Nephron (organoid): ENCODE measurements at regions not wholly inside any gene's neighbourhood (a gene's known extent, or its start where the extent isn't known, plus 50 kb on each side); places are given as distances from the start of the nearest gene placed in this dataset.

Experiments used
- H3K27ac Mint-ChIP-seq, 3 experiments: 2 replicates each; pipeline ENCODE4 v1.8.0; 2020; ENCODE audit warnings: mixed read lengths in 3 of 3, mild to moderate bottlenecking in 2 of 3, moderate library complexity in 1 of 3
- H3K27me3 Mint-ChIP-seq: 2 replicates; pipeline ENCODE4 v1.8.0; 2021; ENCODE audit warnings: low read depth, mild to moderate bottlenecking, moderate library complexity, mixed read lengths
- H3K36me3 Mint-ChIP-seq: 2 replicates; pipeline ENCODE4 v1.8.0; 2020; ENCODE audit warnings: low read depth, mixed read lengths
- H3K4me1 Mint-ChIP-seq: 2 replicates; pipeline ENCODE4 v1.8.0; 2020; ENCODE audit warnings: mixed read lengths
- H3K4me3 Mint-ChIP-seq, 3 experiments: 2 replicates each; pipeline ENCODE4 v1.8.0; 2020; ENCODE audit warnings: mild to moderate bottlenecking in 3 of 3, mixed read lengths in 3 of 3, moderate library complexity in 2 of 3
- H3K9me3 Mint-ChIP-seq: 2 replicates; pipeline ENCODE4 v1.8.0; 2020; ENCODE audit warnings: mixed read lengths
- TF ChIP-seq, protein P1 (sequence below), 3 experiments: fragments of 200-600 bp; sonication (generic); IDR thresholded peaks; one replicate each; pipeline ENCODE4 v1.5.0; 2021; ENCODE audit warnings: antibody characterized with exemption in 3 of 3; ENCODE audit not compliant: unreplicated experiment in 3 of 3

- Mint-ChIP-seq H3K36me3 (no peaks in the 10 kb centered on the region), H3K4me3 (no peak overlapping the region), H3K27ac (no peak overlapping the region), H3K4me1 (peaks cover 7% of the 10 kb centered on the region), H3K27me3 (no peaks in the 10 kb centered on the region), H3K9me3 (no peaks in the 10 kb centered on the region)
- TF ChIP-seq, protein P1, sequence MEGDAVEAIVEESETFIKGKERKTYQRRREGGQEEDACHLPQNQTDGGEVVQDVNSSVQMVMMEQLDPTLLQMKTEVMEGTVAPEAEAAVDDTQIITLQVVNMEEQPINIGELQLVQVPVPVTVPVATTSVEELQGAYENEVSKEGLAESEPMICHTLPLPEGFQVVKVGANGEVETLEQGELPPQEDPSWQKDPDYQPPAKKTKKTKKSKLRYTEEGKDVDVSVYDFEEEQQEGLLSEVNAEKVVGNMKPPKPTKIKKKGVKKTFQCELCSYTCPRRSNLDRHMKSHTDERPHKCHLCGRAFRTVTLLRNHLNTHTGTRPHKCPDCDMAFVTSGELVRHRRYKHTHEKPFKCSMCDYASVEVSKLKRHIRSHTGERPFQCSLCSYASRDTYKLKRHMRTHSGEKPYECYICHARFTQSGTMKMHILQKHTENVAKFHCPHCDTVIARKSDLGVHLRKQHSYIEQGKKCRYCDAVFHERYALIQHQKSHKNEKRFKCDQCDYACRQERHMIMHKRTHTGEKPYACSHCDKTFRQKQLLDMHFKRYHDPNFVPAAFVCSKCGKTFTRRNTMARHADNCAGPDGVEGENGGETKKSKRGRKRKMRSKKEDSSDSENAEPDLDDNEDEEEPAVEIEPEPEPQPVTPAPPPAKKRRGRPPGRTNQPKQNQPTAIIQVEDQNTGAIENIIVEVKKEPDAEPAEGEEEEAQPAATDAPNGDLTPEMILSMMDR (IDR thresholded peaks at IDR 0.05; ENCODE audit: unreplicated experiment in 3 of 3): no peak
Observed at GRCh38 chr18:41617647-41618046, 337.4 kb upstream of the PIK3C3 start.

DNA sequence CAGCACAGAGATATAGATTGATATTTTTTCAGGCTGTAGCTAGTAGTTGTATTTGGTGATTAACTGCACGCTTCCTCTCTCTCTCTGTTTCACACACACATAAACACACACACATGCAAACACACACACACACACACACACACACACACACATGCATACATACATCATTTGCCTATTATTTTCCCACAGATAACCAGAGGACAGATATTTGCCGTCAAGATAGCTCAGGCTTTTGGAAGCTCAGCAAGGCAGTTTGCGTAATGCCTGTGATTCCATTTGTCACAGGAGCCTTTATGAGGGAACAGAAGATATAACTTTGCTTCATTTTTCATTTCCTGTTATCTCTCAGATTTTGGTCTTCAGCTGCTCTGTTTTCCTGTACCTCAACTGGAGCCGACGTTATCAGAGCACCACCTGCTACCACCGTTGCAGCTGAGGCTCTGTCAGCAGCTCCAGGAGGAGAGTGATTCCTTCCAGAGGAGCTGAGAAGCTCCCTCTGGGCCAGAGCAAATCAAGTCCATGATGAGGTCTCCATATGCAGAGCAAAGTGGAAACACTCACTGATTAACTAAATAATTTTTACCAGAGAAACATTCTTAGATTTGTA lies 341.9 kb upstream of the PIK3C3 start:
- H3K36me3 Mint-ChIP-seq: peaks cover 5% of the 10 kb centered on the region
- peaks cover 6% of the 10 kb centered on the region for H3K4me1 Mint-ChIP-seq
- TF ChIP-seq, protein P1 (IDR thresholded peaks at IDR 0.05; ENCODE audit: unreplicated experiment in 3 of 3): no peak
- no peak overlapping the region for H3K27ac Mint-ChIP-seq
- no peaks in the 10 kb centered on the region for H3K27me3 Mint-ChIP-seq
- H3K9me3 Mint-ChIP-seq: peaks cover 7% of the 10 kb centered on the region
- H3K4me3 Mint-ChIP-seq: no peak overlapping the region

- peak overlapping the region in 1 of 3 experiments; percentile 87 for H3K27ac Mint-ChIP-seq
- TF ChIP-seq, protein P1 (IDR thresholded peaks at IDR 0.05; ENCODE audit: unreplicated experiment in 3 of 3): no peak
- no peak overlapping the region for H3K4me3 Mint-ChIP-seq
- H3K4me1 Mint-ChIP-seq: no peaks in the 10 kb centered on the region
- peaks cover 5% of the 10 kb centered on the region for H3K36me3 Mint-ChIP-seq
- no peaks in the 10 kb centered on the region for H3K27me3 Mint-ChIP-seq
- H3K9me3 Mint-ChIP-seq: peaks cover 7% of the 10 kb centered on the region
Observed at GRCh38 chr18:41604964-41605363, 350.1 kb upstream of the PIK3C3 start.

GRCh38 chr18:41602034-41602433 lies 353.0 kb upstream of the PIK3C3 start:
- H3K27ac Mint-ChIP-seq: no peak overlapping the region
- no peaks in the 10 kb centered on the region for H3K27me3 Mint-ChIP-seq
- TF ChIP-seq, protein P1 (IDR thresholded peaks at IDR 0.05; ENCODE audit: unreplicated experiment in 3 of 3): no peak
- H3K9me3 Mint-ChIP-seq: no peaks in the 10 kb centered on the region
- peaks cover 4% of the 10 kb centered on the region for H3K4me1 Mint-ChIP-seq
- no peak overlapping the region for H3K4me3 Mint-ChIP-seq
- H3K36me3 Mint-ChIP-seq: no peaks in the 10 kb centered on the region

- Mint-ChIP-seq H3K9me3 (no peaks in the 10 kb centered on the region), H3K4me1 (peaks cover 4% of the 10 kb centered on the region), H3K27ac (no peak overlapping the region), H3K4me3 (no peak overlapping the region), H3K27me3 (no peaks in the 10 kb centered on the region), H3K36me3 (no peaks in the 10 kb centered on the region)
- TF ChIP-seq, protein P1 (IDR thresholded peaks at IDR 0.05; ENCODE audit: unreplicated experiment in 3 of 3): no peak
Observed at GRCh38 chr18:41600693-41601391, 354.2 kb upstream of the PIK3C3 start.

GRCh38 chr18:41599466-41599865 lies 355.6 kb upstream of the PIK3C3 start:
- Mint-ChIP-seq H3K4me3 (no peak overlapping the region), H3K4me1 (peaks cover 8% of the 10 kb centered on the region), H3K36me3 (no peaks in the 10 kb centered on the region), H3K27ac (no peak overlapping the region), H3K27me3 (no peaks in the 10 kb centered on the region), H3K9me3 (no peaks in the 10 kb centered on the region)
- TF ChIP-seq, protein P1 (IDR thresholded peaks at IDR 0.05; ENCODE audit: unreplicated experiment in 3 of 3): no peak
